Neural cell (in vitro differentiated cells): ENCODE measurements at regions not wholly inside any gene's neighbourhood (a gene's known extent, or its start where the extent isn't known, plus 50 kb on each side); places are given as distances from the start of the nearest gene placed in this dataset.
"Not testable (repeated sequence)": the region's sequence is repeated elsewhere in the genome, so short reads cannot be mapped to it uniquely, and the experiment has no call there.

Source experiments
- H2AFZ ChIP-seq: fragments of 200-600, 300-800 bp; sonication (generic), shearing (Covaris generic); 2 replicates; pipeline ENCODE4 v1.6.0; 2014; ENCODE audit warnings: low read depth, mild to moderate bottlenecking, antibody characterized with exemption, low read length, moderate library complexity
- H3F3A ChIP-seq: fragments of 200-600 bp; shearing (Covaris generic); 2 replicates; pipeline ENCODE4 v1.6.1; 2016; ENCODE audit warnings: mild to moderate bottlenecking, moderate library complexity, mixed read lengths, antibody characterized with exemption, low read length; ENCODE audit not compliant: insufficient read depth, poor library complexity, severe bottlenecking
- H3K27ac ChIP-seq: fragments of 200-600, 300-800 bp; sonication (generic), shearing (Covaris generic); 2 replicates; pipeline ENCODE4 v1.5.1; 2014; ENCODE audit warnings: mild to moderate bottlenecking, low read length, moderate library complexity
- H3K27me3 ChIP-seq: fragments of 300-800, 200-600 bp; sonication (generic), shearing (Covaris generic); 2 replicates; pipeline ENCODE4 v1.6.0; 2014; ENCODE audit warnings: mild to moderate bottlenecking, low read depth, low read length, moderate library complexity; ENCODE audit not compliant: insufficient read depth
- H3K36me3 ChIP-seq: fragments of 300-800, 200-600 bp; sonication (generic), shearing (Covaris generic); 2 replicates; pipeline ENCODE4 v1.5.1; 2014; ENCODE audit warnings: mild to moderate bottlenecking, antibody characterized with exemption, low read length, moderate library complexity; ENCODE audit not compliant: insufficient read depth
- H3K4me2 ChIP-seq: fragments of 300-800, 200-600 bp; sonication (generic), shearing (Covaris generic); 2 replicates; pipeline ENCODE4 v1.6.0; 2014; ENCODE audit warnings: mild to moderate bottlenecking, low read length
- H3K4me3 ChIP-seq: fragments of 300-800, 200-600 bp; sonication (generic), shearing (Covaris generic); 2 replicates; pipeline ENCODE4 v1.5.1; 2014; ENCODE audit warnings: mild to moderate bottlenecking, low read length, moderate library complexity
- H3K79me2 ChIP-seq: fragments of 200-600 bp; shearing (Covaris generic); replicated peaks from 2 replicates; pipeline ENCODE4 v1.6.0; 2014; ENCODE audit warnings: mild to moderate bottlenecking, low read length, moderate library complexity; ENCODE audit not compliant: insufficient read depth
- H3K9ac ChIP-seq: fragments of 300-800, 200-600 bp; sonication (generic), shearing (Covaris generic); 2 replicates; pipeline ENCODE4 v1.6.1; 2016; ENCODE audit warnings: mild to moderate bottlenecking, low read length, mixed read lengths
- H3K9me2 ChIP-seq: fragments of 200-600 bp; shearing (Covaris generic); 2 replicates; pipeline ENCODE4 v1.6.1; 2016; ENCODE audit warnings: mild to moderate bottlenecking, low read length, mixed read lengths; ENCODE audit not compliant: insufficient read depth
- H3K9me3 ChIP-seq: fragments of 200-600, 300-800 bp; sonication (generic), shearing (Covaris generic); 2 replicates; pipeline ENCODE4 v1.6.1; 2016; ENCODE audit warnings: mild to moderate bottlenecking, mixed run types, low read length, moderate library complexity, mixed read lengths
- H4K20me1 ChIP-seq: fragments of 200-600 bp; shearing (Covaris generic); 2 replicates; pipeline ENCODE4 v1.6.1; 2016; ENCODE audit warnings: mild to moderate bottlenecking, mixed run types; ENCODE audit not compliant: insufficient read depth
- EP300 ChIP-seq: fragments of 450-650 bp; conservative IDR thresholded peaks from 2 replicates; pipeline ENCODE4 v1.6.1; 2014; ENCODE audit warnings: antibody characterized with exemption, mild to moderate bottlenecking, moderate library complexity; ENCODE audit not compliant: poor library complexity, severe bottlenecking
- EZH2 ChIP-seq: fragments of 200-600, 300-800 bp; shearing (Covaris generic), sonication (generic); IDR thresholded peaks from 2 replicates; pipeline ENCODE4 v1.6.1; 2014; ENCODE audit warnings: antibody characterized with exemption, low read length, borderline replicate concordance, mild to moderate bottlenecking; ENCODE audit not compliant: insufficient read depth, poor library complexity, severe bottlenecking
- MXI1 ChIP-seq: fragments of 450-650 bp; conservative IDR thresholded peaks from 2 replicates; pipeline ENCODE4 v1.6.1; 2014; ENCODE audit warnings: antibody characterized with exemption, mild to moderate bottlenecking; ENCODE audit not compliant: poor library complexity, severe bottlenecking
- POLR2AphosphoS5 ChIP-seq: IDR thresholded peaks from 2 replicates; pipeline ENCODE4 v1.6.1; 2012
- RAD21 ChIP-seq: fragments of 450-650 bp; conservative IDR thresholded peaks from 2 replicates; pipeline ENCODE4 v1.6.1; 2014; ENCODE audit warnings: antibody characterized with exemption, mild to moderate bottlenecking, moderate library complexity
- SMC3 ChIP-seq: fragments of 450-650 bp; conservative IDR thresholded peaks from 2 replicates; pipeline ENCODE4 v1.6.1; 2014; ENCODE audit warnings: antibody characterized with exemption, mild to moderate bottlenecking, moderate library complexity; ENCODE audit not compliant: poor library complexity
- TAF1 ChIP-seq: IDR thresholded peaks from 2 replicates; pipeline ENCODE4 v1.6.1; 2012; ENCODE audit warnings: low read depth
- TF ChIP-seq, protein P1 (sequence below): IDR thresholded peaks from 2 replicates; pipeline ENCODE4 v1.6.1; 2012; ENCODE audit warnings: borderline replicate concordance
- TF ChIP-seq, protein P2 (sequence below): fragments of 450-650 bp; IDR thresholded peaks from 2 replicates; pipeline ENCODE4 v1.5.1; 2014; ENCODE audit warnings: antibody characterized with exemption, mild to moderate bottlenecking, moderate library complexity; ENCODE audit not compliant: poor library complexity, severe bottlenecking

DNA sequence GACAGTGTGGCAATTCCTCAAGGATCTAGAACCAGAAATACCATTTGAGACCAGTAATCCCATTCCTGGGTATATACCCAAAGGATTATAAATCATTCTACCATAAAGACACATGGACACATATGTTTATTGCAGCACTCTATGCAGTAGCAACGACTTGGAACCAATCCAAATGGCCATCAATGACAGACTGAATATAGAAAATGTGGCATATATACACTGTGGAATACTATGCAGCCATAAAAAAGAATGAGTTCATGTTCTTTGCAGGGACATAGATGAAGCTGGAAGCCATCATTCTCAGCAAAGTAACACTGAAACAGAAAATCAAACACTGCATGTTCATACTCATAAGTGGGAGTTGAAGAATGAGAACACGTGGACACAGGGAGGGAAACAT is 91.7 kb downstream of the VPREB1 start:
- not testable (repeated sequence) for H3K79me2 ChIP-seq, H2AFZ ChIP-seq, H3K36me3 ChIP-seq, H3K27ac ChIP-seq, H3F3A ChIP-seq, H3K4me2 ChIP-seq, H3K9me3 ChIP-seq, H3K4me3 ChIP-seq, H3K9ac ChIP-seq, H4K20me1 ChIP-seq, H3K9me2 ChIP-seq
- peaks cover 11% of the 10 kb centered on the region for H3K27me3 ChIP-seq

DNA sequence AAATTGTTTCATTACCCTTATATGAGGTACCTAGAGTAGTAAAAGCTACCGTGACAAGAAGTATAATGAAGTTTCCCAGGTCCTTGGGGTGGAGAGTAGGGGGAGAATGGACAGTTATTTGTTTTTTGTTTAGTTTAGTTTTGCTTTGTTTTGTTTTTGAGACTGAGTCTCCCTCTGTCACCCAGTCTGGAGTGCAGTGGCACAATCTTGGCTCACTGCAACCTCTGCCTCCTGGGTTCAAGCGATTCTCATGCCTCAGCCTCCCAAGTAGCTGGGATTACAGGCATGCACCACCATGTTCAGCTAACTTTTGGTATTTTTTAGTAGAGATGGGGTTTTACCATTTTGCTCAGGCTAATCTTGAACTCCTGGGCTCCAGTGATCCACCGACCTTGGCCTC is 94.2 kb downstream of the VPREB1 start:
- H3K27ac ChIP-seq, result not testable (repeated sequence)
- peaks cover 11% of the 10 kb centered on the region for H3K27me3 ChIP-seq

DNA sequence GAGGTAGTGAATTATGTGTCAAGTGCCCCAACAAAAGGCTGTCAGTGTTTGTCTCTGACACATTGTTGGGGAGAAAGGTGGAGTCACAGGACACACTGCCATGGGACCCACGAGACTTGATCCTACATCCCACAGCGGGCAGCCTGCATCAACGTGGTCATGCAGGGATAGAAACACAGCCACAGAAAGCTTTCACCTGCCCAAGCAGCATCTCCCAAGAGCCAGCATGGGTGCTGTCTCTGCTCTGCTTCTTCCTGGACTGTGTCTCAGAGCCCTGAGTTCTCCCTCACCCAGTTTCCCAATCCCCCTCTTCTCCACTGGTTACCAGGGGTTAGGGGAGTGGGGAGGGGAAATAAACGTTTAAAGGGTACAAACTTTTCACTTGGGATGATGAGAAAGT is 97.2 kb downstream of the VPREB1 start:
- Histone ChIP-seq H3K36me3 (no peaks in the 10 kb centered on the region), H4K20me1 (no peaks in the 10 kb centered on the region), H3K27me3 (peaks cover 11% of the 10 kb centered on the region), H3K4me3 (no peak overlapping the region), H3K79me2 (no peaks in the 10 kb centered on the region), H3K9ac (no peak overlapping the region), H2AFZ (no peak overlapping the region), H3K27ac (no peak overlapping the region), H3K9me3 (no peaks in the 10 kb centered on the region), H3K9me2 (no peaks in the 10 kb centered on the region), H3F3A (no peaks in the 10 kb centered on the region), H3K4me2 (no peak overlapping the region)
- TF ChIP-seq SMC3, result no peak
- TF ChIP-seq, protein P1, sequence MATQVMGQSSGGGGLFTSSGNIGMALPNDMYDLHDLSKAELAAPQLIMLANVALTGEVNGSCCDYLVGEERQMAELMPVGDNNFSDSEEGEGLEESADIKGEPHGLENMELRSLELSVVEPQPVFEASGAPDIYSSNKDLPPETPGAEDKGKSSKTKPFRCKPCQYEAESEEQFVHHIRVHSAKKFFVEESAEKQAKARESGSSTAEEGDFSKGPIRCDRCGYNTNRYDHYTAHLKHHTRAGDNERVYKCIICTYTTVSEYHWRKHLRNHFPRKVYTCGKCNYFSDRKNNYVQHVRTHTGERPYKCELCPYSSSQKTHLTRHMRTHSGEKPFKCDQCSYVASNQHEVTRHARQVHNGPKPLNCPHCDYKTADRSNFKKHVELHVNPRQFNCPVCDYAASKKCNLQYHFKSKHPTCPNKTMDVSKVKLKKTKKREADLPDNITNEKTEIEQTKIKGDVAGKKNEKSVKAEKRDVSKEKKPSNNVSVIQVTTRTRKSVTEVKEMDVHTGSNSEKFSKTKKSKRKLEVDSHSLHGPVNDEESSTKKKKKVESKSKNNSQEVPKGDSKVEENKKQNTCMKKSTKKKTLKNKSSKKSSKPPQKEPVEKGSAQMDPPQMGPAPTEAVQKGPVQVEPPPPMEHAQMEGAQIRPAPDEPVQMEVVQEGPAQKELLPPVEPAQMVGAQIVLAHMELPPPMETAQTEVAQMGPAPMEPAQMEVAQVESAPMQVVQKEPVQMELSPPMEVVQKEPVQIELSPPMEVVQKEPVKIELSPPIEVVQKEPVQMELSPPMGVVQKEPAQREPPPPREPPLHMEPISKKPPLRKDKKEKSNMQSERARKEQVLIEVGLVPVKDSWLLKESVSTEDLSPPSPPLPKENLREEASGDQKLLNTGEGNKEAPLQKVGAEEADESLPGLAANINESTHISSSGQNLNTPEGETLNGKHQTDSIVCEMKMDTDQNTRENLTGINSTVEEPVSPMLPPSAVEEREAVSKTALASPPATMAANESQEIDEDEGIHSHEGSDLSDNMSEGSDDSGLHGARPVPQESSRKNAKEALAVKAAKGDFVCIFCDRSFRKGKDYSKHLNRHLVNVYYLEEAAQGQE, result no peak

More for the DNA sequence above, 94.2 kb downstream of the VPREB1 start:
- H3K9me2 ChIP-seq, H3K4me3 ChIP-seq, H3F3A ChIP-seq, H2AFZ ChIP-seq, H3K9ac ChIP-seq, H3K9me3 ChIP-seq, H4K20me1 ChIP-seq, H3K4me2 ChIP-seq, H3K36me3 ChIP-seq, H3K79me2 ChIP-seq: not testable (repeated sequence)

DNA sequence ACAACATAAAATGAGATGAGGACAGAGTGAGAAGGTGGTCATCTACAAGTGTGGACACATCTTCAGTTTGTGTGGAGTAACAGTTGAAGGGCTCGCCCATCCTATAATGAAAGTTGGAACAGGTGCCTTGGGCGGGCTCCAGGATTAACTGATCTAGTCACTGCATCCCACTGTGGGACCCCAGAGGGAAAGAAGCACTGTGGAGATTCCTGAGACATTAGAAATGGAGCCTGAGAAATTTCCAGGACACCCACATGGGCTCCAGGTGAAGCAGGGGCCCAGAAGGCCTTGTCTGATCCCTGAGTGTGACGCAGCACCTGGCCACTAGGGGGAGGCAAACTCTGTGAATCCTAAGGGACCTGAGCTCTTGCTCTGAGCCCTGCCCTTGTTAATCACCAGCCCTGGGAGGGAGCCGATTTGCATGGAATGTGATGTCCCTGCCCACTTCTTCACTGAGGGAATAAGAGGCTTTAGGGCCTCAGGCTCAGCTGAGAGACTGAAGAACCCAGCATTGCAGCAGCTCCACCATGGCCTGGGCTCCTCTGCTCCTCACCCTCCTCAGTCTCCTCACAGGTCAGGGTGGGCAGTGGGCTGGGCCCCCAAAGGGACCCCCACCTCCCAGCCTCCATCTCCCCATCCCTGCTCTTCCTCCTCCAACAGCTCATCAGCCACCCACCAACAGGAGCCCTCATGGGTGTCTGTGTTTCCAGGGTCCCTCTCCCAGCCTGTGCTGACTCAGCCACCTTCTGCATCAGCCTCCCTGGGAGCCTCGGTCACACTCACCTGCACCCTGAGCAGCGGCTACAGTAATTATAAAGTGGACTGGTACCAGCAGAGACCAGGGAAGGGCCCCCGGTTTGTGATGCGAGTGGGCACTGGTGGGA is 98.4 kb downstream of the VPREB1 start:
- Histone ChIP-seq H3K9me2 (no peaks in the 10 kb centered on the region), H3F3A (no peaks in the 10 kb centered on the region), H3K27ac (no peak overlapping the region), H3K9me3 (no peaks in the 10 kb centered on the region), H3K4me2 (no peak overlapping the region), H3K79me2 (no peaks in the 10 kb centered on the region), H3K27me3 (peaks cover 11% of the 10 kb centered on the region), H3K4me3 (no peak overlapping the region), H4K20me1 (no peaks in the 10 kb centered on the region), H3K36me3 (no peaks in the 10 kb centered on the region), H3K9ac (no peak overlapping the region), H2AFZ (no peak overlapping the region)
- TF ChIP-seq EZH2 (no peak), POLR2AphosphoS5 (no peak), EP300 (no peak), MXI1 (no peak), TAF1 (no peak), RAD21 (no peak), SMC3 (peak; percentile 30)
- TF ChIP-seq, protein P1, result no peak
- TF ChIP-seq, protein P2, sequence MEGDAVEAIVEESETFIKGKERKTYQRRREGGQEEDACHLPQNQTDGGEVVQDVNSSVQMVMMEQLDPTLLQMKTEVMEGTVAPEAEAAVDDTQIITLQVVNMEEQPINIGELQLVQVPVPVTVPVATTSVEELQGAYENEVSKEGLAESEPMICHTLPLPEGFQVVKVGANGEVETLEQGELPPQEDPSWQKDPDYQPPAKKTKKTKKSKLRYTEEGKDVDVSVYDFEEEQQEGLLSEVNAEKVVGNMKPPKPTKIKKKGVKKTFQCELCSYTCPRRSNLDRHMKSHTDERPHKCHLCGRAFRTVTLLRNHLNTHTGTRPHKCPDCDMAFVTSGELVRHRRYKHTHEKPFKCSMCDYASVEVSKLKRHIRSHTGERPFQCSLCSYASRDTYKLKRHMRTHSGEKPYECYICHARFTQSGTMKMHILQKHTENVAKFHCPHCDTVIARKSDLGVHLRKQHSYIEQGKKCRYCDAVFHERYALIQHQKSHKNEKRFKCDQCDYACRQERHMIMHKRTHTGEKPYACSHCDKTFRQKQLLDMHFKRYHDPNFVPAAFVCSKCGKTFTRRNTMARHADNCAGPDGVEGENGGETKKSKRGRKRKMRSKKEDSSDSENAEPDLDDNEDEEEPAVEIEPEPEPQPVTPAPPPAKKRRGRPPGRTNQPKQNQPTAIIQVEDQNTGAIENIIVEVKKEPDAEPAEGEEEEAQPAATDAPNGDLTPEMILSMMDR, result peak; percentile 71
